Fibroblast of the aortic adventitia (primary cell): ENCODE measurements at regions not wholly inside any gene's neighbourhood (a gene's known extent, or its start where the extent isn't known, plus 50 kb on each side); places are given as distances from the start of the nearest gene placed in this dataset.
"Not testable (repeated sequence)": the region's sequence is repeated elsewhere in the genome, so short reads cannot be mapped to it uniquely, and the experiment has no call there.

ENCODE experiments used
- DNase-seq: peaks from one replicate; pipeline ENCODE4 v3.0.0-alpha.2; 2010; ENCODE audit warnings: low read depth
- H3K4me3 ChIP-seq: 2 replicates; pipeline ENCODE4 v1.5.1; 2011; ENCODE audit warnings: low read depth, mild to moderate bottlenecking, control low read depth, low read length, moderate library complexity
- TF ChIP-seq, protein P1 (sequence below): IDR thresholded peaks from 2 replicates; pipeline ENCODE4 v1.5.1; 2011; ENCODE audit warnings: mild to moderate bottlenecking, low read length, control low read depth, inconsistent platforms; ENCODE audit not compliant: insufficient read depth

- no peak overlapping the region for H3K4me3 ChIP-seq
- TF ChIP-seq, protein P1, sequence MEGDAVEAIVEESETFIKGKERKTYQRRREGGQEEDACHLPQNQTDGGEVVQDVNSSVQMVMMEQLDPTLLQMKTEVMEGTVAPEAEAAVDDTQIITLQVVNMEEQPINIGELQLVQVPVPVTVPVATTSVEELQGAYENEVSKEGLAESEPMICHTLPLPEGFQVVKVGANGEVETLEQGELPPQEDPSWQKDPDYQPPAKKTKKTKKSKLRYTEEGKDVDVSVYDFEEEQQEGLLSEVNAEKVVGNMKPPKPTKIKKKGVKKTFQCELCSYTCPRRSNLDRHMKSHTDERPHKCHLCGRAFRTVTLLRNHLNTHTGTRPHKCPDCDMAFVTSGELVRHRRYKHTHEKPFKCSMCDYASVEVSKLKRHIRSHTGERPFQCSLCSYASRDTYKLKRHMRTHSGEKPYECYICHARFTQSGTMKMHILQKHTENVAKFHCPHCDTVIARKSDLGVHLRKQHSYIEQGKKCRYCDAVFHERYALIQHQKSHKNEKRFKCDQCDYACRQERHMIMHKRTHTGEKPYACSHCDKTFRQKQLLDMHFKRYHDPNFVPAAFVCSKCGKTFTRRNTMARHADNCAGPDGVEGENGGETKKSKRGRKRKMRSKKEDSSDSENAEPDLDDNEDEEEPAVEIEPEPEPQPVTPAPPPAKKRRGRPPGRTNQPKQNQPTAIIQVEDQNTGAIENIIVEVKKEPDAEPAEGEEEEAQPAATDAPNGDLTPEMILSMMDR: no peak
- DNase-seq: no peak
These were observed 317.1 kb upstream of the SPRED2 start for GRCh38 chr2:65749545-65749944.

GRCh38 chr2:65747875-65748274 lies 315.5 kb upstream of the SPRED2 start:
- H3K4me3 ChIP-seq, DNase-seq: not testable (repeated sequence)

DNA sequence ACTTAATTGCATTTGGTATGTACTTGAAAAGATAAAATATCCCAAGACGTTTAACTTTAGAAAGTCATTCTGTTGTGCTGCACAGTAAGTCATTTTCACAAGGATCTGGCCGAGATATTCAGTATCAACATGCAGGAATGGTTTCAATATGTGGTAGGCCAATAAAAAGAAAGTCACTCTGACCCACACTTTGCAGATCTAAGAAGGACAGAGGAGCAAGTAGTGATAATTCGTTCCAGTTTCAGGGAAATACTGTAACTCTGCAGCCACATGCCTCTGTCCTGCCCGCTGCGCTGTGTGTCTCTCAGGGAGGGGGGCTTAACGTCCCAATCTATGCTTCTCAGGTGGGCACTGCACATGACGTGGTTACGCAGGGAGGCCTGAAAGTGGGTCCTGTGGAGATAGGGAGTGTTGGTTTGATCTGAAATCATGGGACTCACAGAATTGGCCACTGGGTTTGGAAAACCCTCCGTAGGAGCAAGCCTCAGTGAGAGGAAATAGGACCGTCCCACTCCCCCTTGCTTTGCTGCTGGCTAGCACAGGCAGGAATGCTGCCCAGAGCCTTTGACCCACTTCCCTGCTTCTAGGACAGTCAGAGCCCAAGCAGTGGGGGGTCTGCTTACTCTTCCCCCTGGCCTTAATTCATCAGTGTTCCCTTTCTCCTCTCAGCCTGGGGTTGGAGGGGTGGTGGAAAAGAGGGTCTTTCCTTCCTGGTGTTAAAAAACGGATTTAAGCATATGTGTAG lies 314.7 kb upstream of the SPRED2 start:
- no peak overlapping the region for H3K4me3 ChIP-seq
- TF ChIP-seq, protein P1: no peak
- DNase-seq: no peak

DNA sequence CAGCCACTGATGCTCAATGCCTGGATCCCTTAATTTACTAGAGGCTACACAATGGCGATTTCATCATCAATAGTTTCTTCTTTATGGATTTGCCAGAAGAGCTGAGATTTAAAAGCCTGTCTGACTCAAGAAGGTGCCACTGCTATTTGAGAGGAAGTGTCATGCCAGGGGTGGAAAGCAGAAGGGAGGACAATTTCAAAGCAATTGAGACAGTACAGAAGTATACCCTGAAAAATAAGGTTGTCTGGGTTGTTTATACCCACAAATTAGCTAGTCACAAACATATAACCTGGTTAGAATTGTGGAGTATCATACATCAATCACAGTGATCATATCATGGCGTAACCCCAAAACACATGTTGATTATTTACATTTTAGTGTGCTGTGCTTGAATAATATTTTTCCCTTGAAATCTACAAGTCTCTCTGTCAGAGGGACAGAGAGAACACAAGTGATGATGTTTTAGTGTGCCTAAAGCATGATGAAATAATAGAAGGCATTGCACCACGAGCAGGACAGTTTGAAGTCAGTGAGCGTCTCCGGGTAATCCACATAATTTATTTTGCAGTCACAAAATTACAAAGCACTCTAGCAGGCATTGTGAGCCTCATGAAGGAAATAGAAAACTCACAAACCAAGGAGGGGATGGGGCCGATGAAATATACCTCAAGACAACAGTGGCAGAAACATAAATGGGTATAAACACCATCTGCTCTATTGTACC lies 312.2 kb upstream of the SPRED2 start:
- TF ChIP-seq, protein P1: no peak
- no peak for DNase-seq
- H3K4me3 ChIP-seq: no peak overlapping the region

DNA sequence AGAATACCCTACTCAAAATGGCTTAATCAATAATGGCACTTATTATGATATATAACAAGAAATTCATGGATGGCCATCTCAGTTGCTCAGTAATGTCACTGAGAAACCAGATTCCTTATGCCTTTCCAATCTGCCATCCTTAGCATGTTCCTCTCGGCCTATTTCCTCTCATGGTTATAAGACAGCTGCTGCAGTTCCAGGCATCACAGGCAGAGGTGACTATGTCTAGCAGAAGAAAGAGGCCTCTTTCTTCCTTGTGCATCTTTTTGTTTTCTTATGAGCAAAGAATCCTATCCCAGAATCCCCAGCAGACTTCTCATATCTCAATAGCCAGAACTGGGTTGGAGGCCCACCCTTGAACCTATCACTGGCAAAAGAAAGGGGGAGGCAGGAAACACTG lies 310.6 kb upstream of the SPRED2 start:
- TF ChIP-seq, protein P1: no peak
- DNase-seq: no peak
- H3K4me3 ChIP-seq: no peak overlapping the region

GRCh38 chr2:65739927-65740326 lies 307.5 kb upstream of the SPRED2 start:
- TF ChIP-seq, protein P1: no peak

DNA sequence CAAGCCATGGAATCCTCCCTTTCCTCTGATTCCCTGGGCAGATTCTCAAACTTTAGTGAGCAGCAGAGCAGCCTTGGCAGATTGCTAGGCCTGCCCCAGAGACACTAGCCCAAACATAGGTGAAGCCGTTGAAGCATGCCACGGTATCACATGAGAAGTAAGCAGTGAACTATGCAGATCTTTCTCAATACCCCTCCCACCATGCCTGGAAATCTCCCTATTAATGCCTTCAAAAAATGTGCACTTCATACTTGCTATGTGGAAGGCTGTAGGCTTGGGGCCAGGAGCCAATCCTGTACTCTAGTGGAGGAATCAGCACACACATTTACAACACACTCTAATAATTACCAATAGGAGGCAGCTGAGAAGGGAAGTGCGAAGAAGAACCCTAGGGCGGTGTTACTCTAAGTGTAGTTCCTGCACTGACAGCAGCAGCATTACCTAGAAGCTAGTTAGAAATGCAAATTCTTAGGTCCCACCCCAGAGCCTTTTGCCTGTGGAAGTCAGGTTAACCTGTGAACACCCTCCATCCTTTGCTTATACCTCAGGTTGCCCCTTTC lies 305.1 kb upstream of the SPRED2 start:
- H3K4me3 ChIP-seq: no peak overlapping the region
- TF ChIP-seq, protein P1: no peak
- no peak for DNase-seq

More at GRCh38 chr2:65739927-65740326, 307.5 kb upstream of the SPRED2 start:
- H3K4me3 ChIP-seq: no peak overlapping the region
- DNase-seq: no peak
